AG04450 (cell line): ENCODE measurements at regions not wholly inside any gene's neighbourhood (a gene's known extent, or its start where the extent isn't known, plus 50 kb on each side); places are given as distances from the start of the nearest gene placed in this dataset.

Experiments
- CTCF ChIA-PET: fragments of 300-600, 350-600 bp; formaldehyde crosslinking; extraction: SDS; loops from one replicate; lab custom pipeline; 2022; ENCODE audit warnings: antibody characterized with exemption, inconsistent platforms; lab: Charles Lee
- POLR2A ChIA-PET: fragments of 350-600 bp; formaldehyde crosslinking; extraction: SDS; loops from one replicate; lab custom pipeline; 2021; ENCODE audit warnings: antibody characterized with exemption, inconsistent platforms; lab: Yijun Ruan, JAX
- DNase-seq: peaks from one replicate; pipeline ENCODE4 v3.0.0-alpha.2; 2011; ENCODE audit warnings: low read depth, low spot score
- H3K27ac ChIP-seq: one replicate; pipeline ENCODE4 v1.5.1; 2012; ENCODE audit warnings: low read depth, low read length, control low read depth
- H3K27me3 ChIP-seq: one replicate; pipeline ENCODE4 v1.6.0; 2012; ENCODE audit warnings: low read length; ENCODE audit not compliant: control insufficient read depth, insufficient read depth
- H3K4me3 ChIP-seq: 2 replicates; pipeline ENCODE4 v1.5.1; 2011; ENCODE audit warnings: mild to moderate bottlenecking, low read depth, low read length, control low read depth
- H3K9me3 ChIP-seq: 2 replicates; pipeline ENCODE4 v1.5.1; 2012; ENCODE audit warnings: low read length; ENCODE audit not compliant: control insufficient read depth, insufficient read depth
- TF ChIP-seq, protein P1 (sequence below): IDR thresholded peaks from 2 replicates; pipeline ENCODE4 v1.5.1; 2011; ENCODE audit warnings: low read depth, low read length, control low read depth, inconsistent platforms

- no peak for DNase-seq
- no peaks in the 10 kb centered on the region for H3K27me3 ChIP-seq
- ChIA-PET POLR2A (no interaction called here), CTCF (no interaction called here)
- peaks cover 7% of the 10 kb centered on the region; the same call in 1 of the 2 replicates for H3K9me3 ChIP-seq
- H3K4me3 ChIP-seq: no peak overlapping the region
- H3K27ac ChIP-seq: no peak overlapping the region
- TF ChIP-seq, protein P1, sequence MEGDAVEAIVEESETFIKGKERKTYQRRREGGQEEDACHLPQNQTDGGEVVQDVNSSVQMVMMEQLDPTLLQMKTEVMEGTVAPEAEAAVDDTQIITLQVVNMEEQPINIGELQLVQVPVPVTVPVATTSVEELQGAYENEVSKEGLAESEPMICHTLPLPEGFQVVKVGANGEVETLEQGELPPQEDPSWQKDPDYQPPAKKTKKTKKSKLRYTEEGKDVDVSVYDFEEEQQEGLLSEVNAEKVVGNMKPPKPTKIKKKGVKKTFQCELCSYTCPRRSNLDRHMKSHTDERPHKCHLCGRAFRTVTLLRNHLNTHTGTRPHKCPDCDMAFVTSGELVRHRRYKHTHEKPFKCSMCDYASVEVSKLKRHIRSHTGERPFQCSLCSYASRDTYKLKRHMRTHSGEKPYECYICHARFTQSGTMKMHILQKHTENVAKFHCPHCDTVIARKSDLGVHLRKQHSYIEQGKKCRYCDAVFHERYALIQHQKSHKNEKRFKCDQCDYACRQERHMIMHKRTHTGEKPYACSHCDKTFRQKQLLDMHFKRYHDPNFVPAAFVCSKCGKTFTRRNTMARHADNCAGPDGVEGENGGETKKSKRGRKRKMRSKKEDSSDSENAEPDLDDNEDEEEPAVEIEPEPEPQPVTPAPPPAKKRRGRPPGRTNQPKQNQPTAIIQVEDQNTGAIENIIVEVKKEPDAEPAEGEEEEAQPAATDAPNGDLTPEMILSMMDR: no peak
Measured at GRCh38 chr9:30970186-30970585, 1414.3 kb upstream of the ACO1 start.

DNA sequence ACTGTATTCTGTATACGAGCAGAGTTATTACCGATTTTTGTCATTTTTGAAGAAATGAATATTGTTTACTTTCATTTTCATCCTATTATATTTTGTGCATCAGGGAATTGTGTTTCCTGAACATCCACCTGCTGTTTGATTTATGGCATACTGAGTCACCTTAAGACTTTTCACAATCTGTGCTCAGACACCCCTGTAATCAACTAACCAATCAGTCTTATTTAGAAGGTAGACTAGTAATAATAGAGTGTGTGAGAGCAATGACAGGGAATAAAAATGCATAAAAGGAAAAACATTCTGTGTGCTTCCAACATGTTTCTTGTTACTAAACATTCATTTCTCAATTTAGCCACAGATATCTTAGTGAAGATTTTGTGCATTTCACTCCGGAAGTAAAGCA, 1413.6 kb upstream of the ACO1 start:
- CTCF ChIA-PET: no interaction called here
- DNase-seq: no peak
- POLR2A ChIA-PET: no interaction called here
- H3K9me3 ChIP-seq: peaks cover 7% of the 10 kb centered on the region; the same call in 1 of the 2 replicates
- H3K27ac ChIP-seq: no peak overlapping the region
- no peak overlapping the region for H3K4me3 ChIP-seq
- TF ChIP-seq, protein P1: no peak
- H3K27me3 ChIP-seq: no peaks in the 10 kb centered on the region

- Histone ChIP-seq H3K9me3 (peaks cover 7% of the 10 kb centered on the region; the same call in 1 of the 2 replicates), H3K27me3 (no peaks in the 10 kb centered on the region), H3K4me3 (no peak overlapping the region), H3K27ac (no peak overlapping the region)
- DNase-seq: no peak
- ChIA-PET CTCF (no interaction called here), POLR2A (no interaction called here)
- TF ChIP-seq, protein P1: no peak
Measured at GRCh38 chr9:30972654-30973053, 1411.8 kb upstream of the ACO1 start.

DNA sequence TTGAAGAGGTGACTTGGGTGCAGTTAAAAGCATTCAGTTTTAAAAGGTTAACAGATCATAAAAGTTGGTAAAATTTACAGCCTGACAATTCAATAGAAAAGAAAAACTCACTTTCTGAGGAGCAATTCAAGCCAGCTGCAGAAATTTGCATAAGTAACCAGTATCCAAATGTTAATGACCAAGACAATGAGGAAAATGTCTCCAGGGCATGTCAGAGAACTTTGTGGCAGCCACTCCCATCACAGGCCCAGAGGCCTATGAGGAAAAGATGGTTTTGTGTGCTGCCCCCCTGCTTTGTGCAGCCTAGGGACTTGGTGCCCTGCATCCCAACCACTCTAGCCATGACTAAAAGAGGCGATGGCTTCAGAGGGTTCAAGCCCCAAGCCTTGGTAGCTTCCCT, 1406.5 kb upstream of the ACO1 start:
- no peak for DNase-seq
- Histone ChIP-seq H3K9me3 (peaks cover 30% of the 10 kb centered on the region; the same call in 1 of the 2 replicates), H3K4me3 (no peak overlapping the region), H3K27ac (no peak overlapping the region), H3K27me3 (no peaks in the 10 kb centered on the region)
- ChIA-PET CTCF (no interaction called here), POLR2A (no interaction called here)
- TF ChIP-seq, protein P1: no peak

GRCh38 chr9:30982301-30982700, 1402.1 kb upstream of the ACO1 start:
- TF ChIP-seq, protein P1: no peak
- peaks cover 22% of the 10 kb centered on the region; the same call in 1 of the 2 replicates for H3K9me3 ChIP-seq
- H3K27ac ChIP-seq: no peak overlapping the region
- POLR2A ChIA-PET: no interaction called here
- H3K27me3 ChIP-seq: no peaks in the 10 kb centered on the region
- CTCF ChIA-PET: no interaction called here
- no peak for DNase-seq
- H3K4me3 ChIP-seq: no peak overlapping the region
